ENCODE measurements at regions not wholly inside any gene's neighbourhood (a gene's known extent, or its start where the extent isn't known, plus 50 kb on each side); places are given as distances from the start of the nearest gene placed in this dataset.

- Histone ChIP-seq H3K27me3 (ENCODE audit: control insufficient read depth in 4 of 4, insufficient read depth in 4 of 4, low read length in 3 of 4) (no peaks in the 10 kb centered on the region), H3K4me1 (ENCODE audit: control insufficient read depth in 4 of 4, insufficient read depth in 4 of 4, low read length in 3 of 4) (no peaks in the 10 kb centered on the region), H3K27ac (ENCODE audit: low read depth in 1 of 2, low read length in 2 of 2) (no peak overlapping the region), H3K36me3 (ENCODE audit: control insufficient read depth in 4 of 4, insufficient read depth in 3 of 4, low read depth in 1 of 4, low read length in 3 of 4) (no peaks in the 10 kb centered on the region), H3K9ac (ENCODE audit: low read depth in 1 of 2, low read length in 2 of 2) (no peak overlapping the region), H3K9me3 (ENCODE audit: control insufficient read depth in 4 of 4, low read length in 3 of 4) (no peaks in the 10 kb centered on the region), H3K4me3 (ENCODE audit: low read depth in 1 of 3, low read length in 3 of 3) (no peak overlapping the region)
- DNase-seq (ENCODE audit: low spot score): no peak
- 37% methylated on average over 5 of the region's 5 CpGs for WGBS
- TF ChIP-seq GABPA (IDR thresholded peaks at IDR 0.05 in 1 of 2, conservative IDR thresholded peaks at IDR 0.05 in 1 of 2): no peak
- no peak for TF ChIP-seq EGR1 (IDR thresholded peaks at IDR 0.05; ENCODE audit: low read depth in 2 of 2)
- TF ChIP-seq RXRA (IDR thresholded peaks at IDR 0.05): no peak
- no peak for TF ChIP-seq FOXA2 (IDR thresholded peaks at IDR 0.05)
- TF ChIP-seq MAX (IDR thresholded peaks at IDR 0.05): no peak
- TF ChIP-seq NR2F2 (IDR thresholded peaks at IDR 0.05): no peak
- TF ChIP-seq HNF4A (conservative IDR thresholded peaks at IDR 0.05): no peak
- no peak for TF ChIP-seq FOXA1 (IDR thresholded peaks at IDR 0.05)
- TF ChIP-seq TAF1 (conservative IDR thresholded peaks at IDR 0.05): no peak
- TF ChIP-seq ZBTB33 (IDR thresholded peaks at IDR 0.05): no peak
- TF ChIP-seq CTCF (IDR thresholded peaks at IDR 0.05; ENCODE audit: low read depth, low read length, missing input control): no peak
- TF ChIP-seq HNF4G (IDR thresholded peaks at IDR 0.05): no peak
- no peak for TF ChIP-seq REST (IDR thresholded peaks at IDR 0.05)
- no peak for TF ChIP-seq RAD21 (IDR thresholded peaks at IDR 0.05)
- TF ChIP-seq SP1 (IDR thresholded peaks at IDR 0.05): no peak
- no peak for TF ChIP-seq YY1 (IDR thresholded peaks at IDR 0.05)
- no peak for TF ChIP-seq ATF3 (IDR thresholded peaks at IDR 0.05)
- TF ChIP-seq JUND (IDR thresholded peaks at IDR 0.05): no peak
These were observed 183.7 kb upstream of the DNAJC19 start for GRCh38 chr3:181173227-181173626.
